ENCODE measurements at regions not wholly inside any gene's neighbourhood (a gene's known extent, or its start where the extent isn't known, plus 50 kb on each side); places are given as distances from the start of the nearest gene placed in this dataset.

DNA sequence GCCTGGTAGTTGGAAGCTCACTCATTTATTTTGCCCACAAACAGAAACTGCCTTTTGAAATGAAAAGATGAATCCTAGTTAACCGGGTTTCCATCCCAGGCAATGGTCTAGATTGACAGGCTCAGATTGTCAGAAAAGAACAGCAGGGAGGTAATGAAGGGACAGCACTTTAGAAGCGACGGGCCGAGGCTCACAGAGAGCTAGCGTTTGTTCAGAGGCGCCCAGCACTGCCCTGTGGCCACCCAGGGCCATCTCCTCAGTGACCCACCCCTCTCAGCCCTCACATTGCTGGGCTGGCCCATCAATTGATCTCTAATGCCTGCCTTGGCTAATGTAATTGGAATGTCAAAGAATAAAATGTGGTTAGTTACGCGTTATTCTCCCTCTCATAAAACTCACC, 304.8 kb downstream of the CDCA7 start:
- Histone ChIP-seq H3K27me3 (no peaks in the 10 kb centered on the region), H3K36me3 (no peaks in the 10 kb centered on the region), H3K4me3 (no peak overlapping the region), H3K27ac (no peak overlapping the region), H3K4me1 (no peaks in the 10 kb centered on the region), H3K9me3 (no peaks in the 10 kb centered on the region)
- ATAC-seq (no peak), DNase-seq (no peak)
- TF ChIP-seq, protein P1, sequence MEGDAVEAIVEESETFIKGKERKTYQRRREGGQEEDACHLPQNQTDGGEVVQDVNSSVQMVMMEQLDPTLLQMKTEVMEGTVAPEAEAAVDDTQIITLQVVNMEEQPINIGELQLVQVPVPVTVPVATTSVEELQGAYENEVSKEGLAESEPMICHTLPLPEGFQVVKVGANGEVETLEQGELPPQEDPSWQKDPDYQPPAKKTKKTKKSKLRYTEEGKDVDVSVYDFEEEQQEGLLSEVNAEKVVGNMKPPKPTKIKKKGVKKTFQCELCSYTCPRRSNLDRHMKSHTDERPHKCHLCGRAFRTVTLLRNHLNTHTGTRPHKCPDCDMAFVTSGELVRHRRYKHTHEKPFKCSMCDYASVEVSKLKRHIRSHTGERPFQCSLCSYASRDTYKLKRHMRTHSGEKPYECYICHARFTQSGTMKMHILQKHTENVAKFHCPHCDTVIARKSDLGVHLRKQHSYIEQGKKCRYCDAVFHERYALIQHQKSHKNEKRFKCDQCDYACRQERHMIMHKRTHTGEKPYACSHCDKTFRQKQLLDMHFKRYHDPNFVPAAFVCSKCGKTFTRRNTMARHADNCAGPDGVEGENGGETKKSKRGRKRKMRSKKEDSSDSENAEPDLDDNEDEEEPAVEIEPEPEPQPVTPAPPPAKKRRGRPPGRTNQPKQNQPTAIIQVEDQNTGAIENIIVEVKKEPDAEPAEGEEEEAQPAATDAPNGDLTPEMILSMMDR (IDR thresholded peaks at IDR 0.05) = no peak
- no peak for TF ChIP-seq POLR2A (IDR thresholded peaks at IDR 0.05)
- 90% methylated on average over 7 of the region's 8 CpGs for WGBS (ENCODE audit: insufficient coverage, low coverage, low lambda C conversion rate, missing lambda C conversion rate)
- intact Hi-C loops (cut with DNase I) = no loop called here

DNA sequence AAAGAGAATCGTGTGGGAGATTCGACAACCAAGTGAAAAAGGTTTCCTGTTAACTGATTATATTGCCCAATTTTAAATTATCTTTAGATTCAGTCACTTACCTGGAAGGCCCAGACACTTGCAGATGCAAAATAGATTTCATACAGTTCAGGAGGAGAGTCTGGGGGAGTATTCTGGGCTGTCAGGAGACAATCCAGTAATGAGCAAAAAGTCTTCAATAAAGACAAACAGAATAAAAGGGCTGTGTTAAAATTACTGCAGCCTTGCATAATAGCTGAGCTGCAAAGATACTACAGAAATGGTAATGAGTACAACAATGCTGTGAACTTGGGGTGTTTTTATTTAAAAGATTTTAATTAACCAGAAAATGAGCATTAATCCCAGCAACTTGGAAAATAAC, 303.6 kb downstream of the SP3 start:
- WGBS (ENCODE audit: insufficient coverage, low coverage, low lambda C conversion rate, missing lambda C conversion rate) = 61% methylated on average over 2 of the region's 2 CpGs
- ATAC-seq (no peak), DNase-seq (no peak)
- Histone ChIP-seq H3K27me3 (no peaks in the 10 kb centered on the region), H3K4me3 (no peak overlapping the region), H3K36me3 (no peaks in the 10 kb centered on the region), H3K27ac (no peak overlapping the region), H3K9me3 (no peaks in the 10 kb centered on the region), H3K4me1 (no peaks in the 10 kb centered on the region)
- intact Hi-C loops (cut with DNase I) = no loop called here
- no peak for TF ChIP-seq POLR2A (IDR thresholded peaks at IDR 0.05)
- TF ChIP-seq, protein P1 (IDR thresholded peaks at IDR 0.05) = no peak

DNA sequence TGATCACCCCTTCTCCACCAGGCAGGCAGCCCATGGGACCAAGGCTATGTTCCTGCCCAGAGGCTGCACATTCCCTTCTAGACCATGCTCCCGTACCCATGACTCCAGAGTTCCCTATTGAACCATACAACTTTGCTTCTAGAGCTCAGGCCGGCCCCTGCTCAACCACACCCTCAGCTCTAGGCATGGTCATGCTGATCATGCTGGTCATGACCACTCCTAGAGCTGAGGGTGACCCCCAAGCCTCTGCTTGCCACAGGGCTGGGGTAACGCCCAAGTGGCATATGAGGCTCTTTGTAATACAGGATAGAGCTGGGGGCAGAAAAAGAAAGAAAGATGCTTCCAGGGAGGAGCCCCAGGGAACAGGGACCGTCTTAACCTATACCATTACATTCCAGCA, 301.8 kb downstream of the SP3 start:
- H3K27ac ChIP-seq = no peak overlapping the region
- H3K27me3 ChIP-seq = no peaks in the 10 kb centered on the region
- H3K36me3 ChIP-seq = no peaks in the 10 kb centered on the region
- intact Hi-C loops (cut with DNase I) = no loop called here
- 86% methylated on average over 2 of the region's 4 CpGs for WGBS (ENCODE audit: insufficient coverage, low coverage, low lambda C conversion rate, missing lambda C conversion rate)
- DNase-seq (no peak), ATAC-seq (no peak)
- H3K4me1 ChIP-seq = no peaks in the 10 kb centered on the region
- no peaks in the 10 kb centered on the region for H3K9me3 ChIP-seq
- no peak overlapping the region for H3K4me3 ChIP-seq
- TF ChIP-seq, protein P1 (IDR thresholded peaks at IDR 0.05) = no peak
- TF ChIP-seq POLR2A (IDR thresholded peaks at IDR 0.05) = no peak

DNA sequence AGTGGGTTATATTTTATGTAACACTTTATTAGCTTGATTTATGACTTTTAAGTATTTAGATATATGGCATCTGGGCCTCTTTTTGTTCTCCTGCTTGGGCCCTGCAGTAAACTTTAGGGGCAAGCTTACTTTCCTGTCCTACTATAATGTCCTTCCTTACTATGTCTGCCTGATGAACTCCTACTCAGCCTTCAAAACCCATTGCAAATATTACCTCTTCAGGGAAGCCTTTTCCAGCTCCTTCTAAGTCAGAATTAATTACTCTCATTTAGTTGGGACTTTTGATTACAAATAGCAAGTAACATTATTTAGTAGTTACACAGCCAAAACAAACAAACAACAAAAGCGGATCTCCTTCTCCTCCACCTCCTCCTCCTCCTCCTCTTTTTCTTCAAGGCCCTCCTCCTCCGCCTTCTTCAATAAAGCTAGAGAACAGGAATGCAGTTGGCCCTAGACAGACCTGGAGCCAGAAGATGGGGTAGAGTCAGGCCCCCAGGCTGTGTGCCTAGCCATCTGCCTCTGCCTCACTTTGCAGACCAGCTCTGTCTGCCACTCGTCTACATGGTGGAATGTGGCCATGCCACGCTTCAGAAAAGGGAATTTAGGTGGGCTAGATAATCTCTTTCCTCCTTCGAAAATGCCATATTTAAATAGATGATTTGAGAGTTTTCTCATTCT, 301.2 kb downstream of the SP3 start:
- DNase-seq (no peak), ATAC-seq (no peak)
- Histone ChIP-seq H3K4me3 (no peak overlapping the region), H3K36me3 (no peaks in the 10 kb centered on the region), H3K27me3 (no peaks in the 10 kb centered on the region), H3K27ac (no peak overlapping the region), H3K9me3 (no peaks in the 10 kb centered on the region), H3K4me1 (no peaks in the 10 kb centered on the region)
- intact Hi-C loops (cut with DNase I) = no loop called here
- TF ChIP-seq, protein P1 (IDR thresholded peaks at IDR 0.05) = no peak
- no peak for TF ChIP-seq POLR2A (IDR thresholded peaks at IDR 0.05)
- WGBS (ENCODE audit: insufficient coverage, low coverage, low lambda C conversion rate, missing lambda C conversion rate) = 72% methylated on average over 5 of the region's 5 CpGs

DNA sequence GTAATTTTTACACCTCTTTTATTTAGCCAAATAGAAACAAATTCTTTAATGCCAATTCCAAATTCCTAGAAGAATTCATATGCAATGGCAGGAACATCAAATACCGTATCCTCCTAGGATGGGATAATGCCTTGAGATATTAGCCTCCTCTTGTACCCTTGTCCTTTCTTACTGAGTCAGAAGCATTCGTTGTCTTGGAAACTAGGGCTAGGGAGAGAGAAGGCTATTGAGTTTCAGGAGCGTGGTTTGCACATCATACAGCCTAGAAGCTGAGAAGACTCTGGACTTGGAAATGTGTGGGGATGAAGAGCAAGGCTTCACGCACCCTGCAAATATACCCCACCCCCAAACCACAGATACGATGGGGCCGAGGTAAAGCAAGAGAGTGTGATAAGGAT, 300.7 kb downstream of the SP3 start:
- ATAC-seq (no peak), DNase-seq (no peak)
- intact Hi-C loops (cut with DNase I) = no loop called here
- H3K9me3 ChIP-seq = no peaks in the 10 kb centered on the region
- 69% methylated on average over 6 of the region's 6 CpGs for WGBS (ENCODE audit: insufficient coverage, low coverage, low lambda C conversion rate, missing lambda C conversion rate)
- H3K4me3 ChIP-seq = no peak overlapping the region
- H3K27me3 ChIP-seq = no peaks in the 10 kb centered on the region
- H3K27ac ChIP-seq = no peak overlapping the region
- no peaks in the 10 kb centered on the region for H3K4me1 ChIP-seq
- TF ChIP-seq POLR2A (IDR thresholded peaks at IDR 0.05) = no peak
- TF ChIP-seq, protein P1 (IDR thresholded peaks at IDR 0.05) = no peak
- H3K36me3 ChIP-seq = no peaks in the 10 kb centered on the region

Data from right lobe of liver (tissue), 6 donors.